ENCODE measurements at regions not wholly inside any gene's neighbourhood (a gene's known extent, or its start where the extent isn't known, plus 50 kb on each side); places are given as distances from the start of the nearest gene placed in this dataset.

DNA sequence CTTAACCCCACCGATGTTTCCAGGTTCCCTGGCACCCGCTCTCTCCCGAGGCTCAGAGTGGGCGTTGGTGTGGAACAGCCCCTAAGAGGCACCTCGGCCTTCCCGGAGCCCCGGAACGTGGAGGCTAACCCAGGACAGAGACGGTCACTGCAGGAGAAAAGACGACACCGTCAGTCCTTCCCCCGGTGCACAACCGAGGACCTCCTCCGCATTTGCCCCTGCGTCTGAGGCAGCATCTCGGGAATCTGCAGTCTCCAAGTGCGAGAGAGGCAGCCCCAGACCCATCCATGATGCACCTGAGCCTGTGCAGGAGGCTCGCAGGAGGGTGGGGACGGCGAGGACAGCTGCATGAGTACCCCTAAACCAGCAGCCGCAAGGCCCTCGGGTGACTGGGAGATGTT lies 204.9 kb upstream of the SALL3 start:
- DNase-seq (ENCODE audit: low spot score) (no peak), ATAC-seq (ENCODE audit: low FRiP score) (no peak)
- TF ChIP-seq, protein P1, sequence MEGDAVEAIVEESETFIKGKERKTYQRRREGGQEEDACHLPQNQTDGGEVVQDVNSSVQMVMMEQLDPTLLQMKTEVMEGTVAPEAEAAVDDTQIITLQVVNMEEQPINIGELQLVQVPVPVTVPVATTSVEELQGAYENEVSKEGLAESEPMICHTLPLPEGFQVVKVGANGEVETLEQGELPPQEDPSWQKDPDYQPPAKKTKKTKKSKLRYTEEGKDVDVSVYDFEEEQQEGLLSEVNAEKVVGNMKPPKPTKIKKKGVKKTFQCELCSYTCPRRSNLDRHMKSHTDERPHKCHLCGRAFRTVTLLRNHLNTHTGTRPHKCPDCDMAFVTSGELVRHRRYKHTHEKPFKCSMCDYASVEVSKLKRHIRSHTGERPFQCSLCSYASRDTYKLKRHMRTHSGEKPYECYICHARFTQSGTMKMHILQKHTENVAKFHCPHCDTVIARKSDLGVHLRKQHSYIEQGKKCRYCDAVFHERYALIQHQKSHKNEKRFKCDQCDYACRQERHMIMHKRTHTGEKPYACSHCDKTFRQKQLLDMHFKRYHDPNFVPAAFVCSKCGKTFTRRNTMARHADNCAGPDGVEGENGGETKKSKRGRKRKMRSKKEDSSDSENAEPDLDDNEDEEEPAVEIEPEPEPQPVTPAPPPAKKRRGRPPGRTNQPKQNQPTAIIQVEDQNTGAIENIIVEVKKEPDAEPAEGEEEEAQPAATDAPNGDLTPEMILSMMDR (IDR thresholded peaks at IDR 0.05), result no peak

DNA sequence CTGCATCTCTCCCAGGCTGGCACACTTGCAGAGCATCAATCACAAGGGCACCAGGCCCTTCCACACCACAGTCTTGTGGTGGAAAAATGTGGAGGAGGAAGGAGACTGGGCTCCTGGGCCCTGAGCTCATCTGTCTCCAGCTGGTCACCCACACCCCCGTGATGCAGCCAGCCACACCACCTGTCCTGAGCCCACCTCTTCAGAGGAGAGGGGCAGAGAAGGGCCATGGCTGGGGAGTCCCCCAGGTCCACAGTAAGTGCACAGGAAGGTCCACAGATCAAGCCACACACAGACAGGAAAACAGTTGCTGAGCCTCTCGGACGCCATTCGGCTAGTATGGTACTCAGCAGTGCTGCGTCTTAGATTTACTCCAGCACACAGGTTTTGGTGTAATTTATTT lies 203.5 kb upstream of the SALL3 start:
- no peak for DNase-seq (ENCODE audit: low spot score)
- TF ChIP-seq, protein P1 (IDR thresholded peaks at IDR 0.05), result no peak
- ATAC-seq (ENCODE audit: low FRiP score), result no peak

DNA sequence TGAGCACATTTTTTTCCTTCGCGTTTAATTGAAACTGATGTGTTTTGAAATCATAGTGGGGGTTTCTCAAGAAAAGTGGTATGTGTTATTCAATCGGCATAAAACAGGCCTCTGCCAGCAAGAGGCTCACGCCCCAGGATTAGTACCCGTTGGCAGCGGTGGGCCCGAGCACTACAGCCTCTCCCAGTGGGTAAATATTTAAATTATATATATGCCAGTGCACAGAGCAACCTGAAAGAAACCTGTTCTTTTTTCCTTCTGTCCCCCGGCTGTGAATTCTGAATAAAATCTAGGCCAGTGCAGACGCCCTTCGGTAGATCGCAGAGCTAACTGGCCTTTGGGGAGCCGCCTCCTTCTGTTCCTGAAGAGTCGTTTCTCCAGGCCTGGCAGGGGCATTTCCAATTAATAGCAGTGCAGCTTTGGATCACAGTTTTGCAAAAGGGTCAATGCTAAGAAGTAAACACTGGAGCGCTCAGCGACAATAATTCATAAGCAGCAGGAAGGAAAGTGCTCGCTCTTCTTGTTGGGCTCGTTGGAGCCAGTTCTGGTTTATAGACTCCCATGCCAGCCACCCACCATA lies 202.8 kb upstream of the SALL3 start:
- ATAC-seq (ENCODE audit: low FRiP score) (no peak), DNase-seq (ENCODE audit: low spot score) (no peak)
- TF ChIP-seq, protein P1 (IDR thresholded peaks at IDR 0.05), result no peak

DNA sequence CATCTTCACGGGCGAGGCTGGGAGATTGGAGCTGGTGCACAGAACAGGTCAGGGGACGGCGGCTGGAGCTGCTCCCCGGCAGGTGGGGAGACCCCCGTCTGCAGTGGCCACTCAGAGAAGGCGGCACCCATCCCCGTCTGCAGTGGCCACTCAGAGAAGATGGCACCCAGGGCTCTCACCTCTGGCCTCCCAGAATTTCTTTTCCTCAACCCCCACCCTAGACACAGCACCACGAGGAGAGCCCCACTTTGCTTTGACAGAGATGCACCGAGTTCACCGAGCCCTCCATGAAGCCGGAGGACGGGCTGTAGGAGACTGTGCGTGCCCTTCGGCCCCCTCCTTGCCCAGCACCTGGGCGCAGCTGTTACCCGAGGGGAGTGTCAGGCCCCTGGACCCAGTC lies 201.6 kb upstream of the SALL3 start:
- TF ChIP-seq, protein P1 (IDR thresholded peaks at IDR 0.05), result no peak
- DNase-seq (ENCODE audit: low spot score), result no peak
- ATAC-seq (ENCODE audit: low FRiP score), result no peak

DNA sequence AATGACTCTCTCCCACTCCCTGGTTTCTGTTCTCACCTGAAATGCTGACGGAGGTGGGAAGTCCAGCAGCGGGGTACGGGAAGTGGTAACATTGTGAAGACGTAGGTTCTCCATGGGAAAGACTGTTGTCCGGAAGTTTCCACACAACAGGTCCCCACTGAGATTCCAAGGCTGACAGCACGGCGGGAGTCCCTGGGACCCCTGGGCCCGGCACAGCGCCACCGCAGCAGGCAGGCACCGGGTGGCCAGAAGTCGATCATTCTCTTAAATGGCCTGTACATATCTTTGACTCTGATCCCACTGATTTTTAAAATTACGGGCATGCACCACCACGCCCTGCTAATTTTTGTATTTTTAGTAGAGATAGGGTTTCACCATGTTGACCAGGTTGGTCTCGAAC lies 201.0 kb upstream of the SALL3 start:
- ATAC-seq (ENCODE audit: low FRiP score) (no peak), DNase-seq (ENCODE audit: low spot score) (no peak)
- TF ChIP-seq, protein P1 (IDR thresholded peaks at IDR 0.05), result no peak

DNA sequence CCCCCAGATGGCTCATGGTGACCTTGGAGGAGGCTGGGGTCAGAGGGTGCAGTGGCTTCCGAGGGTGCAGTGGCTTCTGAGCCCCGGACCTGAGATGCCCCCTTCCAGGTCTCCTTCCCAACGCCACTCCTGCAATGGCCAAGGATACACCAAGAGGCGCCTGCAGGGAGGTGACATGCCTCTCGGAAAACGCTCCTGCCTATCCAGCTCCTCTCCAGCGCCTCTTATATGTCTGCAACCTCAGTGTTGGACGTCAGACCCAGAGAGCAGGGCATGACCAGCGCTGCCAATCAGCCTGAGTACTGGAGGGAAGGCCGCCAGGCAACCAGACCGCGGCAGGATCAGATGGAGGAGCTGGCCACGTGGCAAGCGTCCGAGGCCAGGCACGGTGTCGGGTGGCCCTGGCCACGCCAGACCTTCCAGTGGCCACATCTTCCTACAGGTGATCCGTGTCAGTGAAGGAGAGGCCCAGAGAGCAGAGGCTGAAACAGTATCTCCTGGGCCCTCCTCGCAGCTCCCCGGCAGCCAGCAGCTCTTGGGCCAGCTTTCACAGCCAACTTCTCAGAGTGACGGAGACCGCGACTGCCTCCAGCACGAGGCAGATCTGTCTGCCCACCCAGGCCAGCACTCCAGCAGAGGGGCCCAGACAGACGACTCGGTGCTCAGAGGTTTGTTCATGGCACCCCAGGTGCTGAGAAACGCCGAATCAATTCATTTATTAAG lies 199.5 kb upstream of the SALL3 start:
- DNase-seq (ENCODE audit: low spot score) (no peak), ATAC-seq (ENCODE audit: low FRiP score) (no peak)
- TF ChIP-seq, protein P1 (IDR thresholded peaks at IDR 0.05), result no peak

All from omental fat pad (tissue), 3 donors.